DMS79 treated with DMSO at 0.1 percent for 48 hours (cell line): ENCODE measurements at regions not wholly inside any gene's neighbourhood (a gene's known extent, or its start where the extent isn't known, plus 50 kb on each side); places are given as distances from the start of the nearest gene placed in this dataset.
"Not testable (repeated sequence)": the region's sequence is repeated elsewhere in the genome, so short reads cannot be mapped to it uniquely, and the experiment has no call there.

Experiments
- DNase-seq: peaks from one replicate; lab custom pipeline; 2025; lab: John Stamatoyannopoulos, UW

- DNase-seq, result not testable (repeated sequence)
Measured at GRCh38 chr10:109809954-109810353, 113.4 kb downstream of the XPNPEP1 start.

- DNase-seq, result not testable (repeated sequence)
Measured at GRCh38 chr10:109801191-109801590, 122.1 kb downstream of the XPNPEP1 start.

DNA sequence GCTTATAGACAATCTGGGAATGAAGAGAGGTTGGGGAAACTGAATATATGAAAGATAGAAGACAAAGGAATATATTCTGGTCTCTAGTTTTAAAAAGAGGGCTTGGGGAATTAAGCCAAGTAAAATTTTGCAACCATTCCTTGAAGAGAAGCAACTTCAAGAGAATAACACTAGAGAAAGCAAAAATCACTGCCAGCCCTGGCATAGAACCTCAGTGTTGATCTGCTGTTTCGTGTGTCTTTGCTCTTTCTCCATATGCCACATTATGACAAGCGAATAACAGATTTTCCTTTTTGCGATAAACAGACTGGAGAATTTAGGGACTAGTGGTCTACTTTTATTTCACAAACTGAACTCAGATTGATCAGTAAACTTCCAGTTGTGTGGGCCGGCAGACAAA is 132.7 kb downstream of the XPNPEP1 start:
- DNase-seq, result no peak

DNA sequence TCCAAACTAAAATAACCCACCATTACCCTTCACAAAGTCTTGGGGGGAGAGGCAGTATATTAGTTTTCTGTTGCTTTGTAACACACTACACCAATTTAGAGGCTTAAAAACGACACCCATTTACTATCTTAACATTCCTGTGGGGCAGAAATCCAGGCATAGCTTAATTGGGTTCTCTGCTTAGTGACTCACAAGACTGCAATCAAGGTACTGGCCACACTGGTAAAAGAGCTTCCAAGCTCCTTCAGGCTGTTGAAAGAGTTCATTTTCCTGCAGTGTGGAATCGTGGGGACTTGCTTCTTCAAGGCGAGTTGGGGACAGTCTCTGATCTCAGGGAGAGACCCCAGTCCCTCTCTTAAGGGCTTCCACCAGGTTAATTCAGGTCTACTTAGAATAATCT is 139.1 kb downstream of the XPNPEP1 start:
- DNase-seq, result no peak

DNA sequence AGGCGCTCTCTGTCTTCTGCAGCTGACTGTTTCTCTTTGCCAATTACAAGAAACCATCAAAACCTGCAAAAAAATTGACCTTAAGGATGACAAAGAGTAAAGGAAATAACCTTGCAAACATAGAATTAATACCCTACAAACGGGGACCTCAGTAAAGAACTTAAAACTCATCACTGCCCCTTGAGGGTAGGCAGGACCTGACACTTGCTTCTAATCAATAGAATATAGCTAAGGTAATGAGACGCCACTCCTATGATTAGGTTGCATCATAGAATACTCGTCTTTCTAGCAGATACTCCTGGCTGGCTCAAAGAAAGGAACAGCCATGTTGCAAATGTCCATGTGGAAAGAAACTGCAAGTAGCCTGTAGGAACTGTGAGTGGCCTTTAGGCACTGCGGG is 140.0 kb downstream of the XPNPEP1 start:
- no peak for DNase-seq

DNA sequence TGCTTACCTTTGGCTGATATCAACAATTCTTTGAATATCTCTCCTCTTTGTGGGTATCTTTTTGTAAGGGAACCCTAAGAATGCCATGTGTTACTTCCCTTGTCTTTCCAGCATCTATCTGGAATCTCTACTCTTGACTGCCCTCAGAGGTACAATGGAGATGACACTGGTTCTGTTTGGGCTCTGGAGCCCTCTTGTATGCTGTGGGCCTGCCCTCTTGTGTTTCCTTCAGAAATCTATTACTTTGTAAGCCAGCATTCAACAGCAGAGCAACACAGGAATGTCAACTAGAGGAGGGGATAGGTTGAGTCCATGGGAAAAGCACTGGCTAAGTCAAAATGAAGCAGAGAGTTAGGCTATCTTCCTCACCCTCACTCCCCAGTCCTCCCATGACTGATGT is 142.3 kb downstream of the XPNPEP1 start:
- no peak for DNase-seq

- no peak for DNase-seq
Measured at GRCh38 chr10:109778993-109779392, 144.3 kb downstream of the XPNPEP1 start.

- no peak for DNase-seq
Measured at GRCh38 chr10:109774121-109774440, 149.2 kb downstream of the XPNPEP1 start.

- no peak for DNase-seq
Measured at GRCh38 chr10:109773288-109774120, 149.8 kb downstream of the XPNPEP1 start.

GRCh38 chr10:109770663-109771062 is 152.6 kb downstream of the XPNPEP1 start:
- no peak for DNase-seq

DNA sequence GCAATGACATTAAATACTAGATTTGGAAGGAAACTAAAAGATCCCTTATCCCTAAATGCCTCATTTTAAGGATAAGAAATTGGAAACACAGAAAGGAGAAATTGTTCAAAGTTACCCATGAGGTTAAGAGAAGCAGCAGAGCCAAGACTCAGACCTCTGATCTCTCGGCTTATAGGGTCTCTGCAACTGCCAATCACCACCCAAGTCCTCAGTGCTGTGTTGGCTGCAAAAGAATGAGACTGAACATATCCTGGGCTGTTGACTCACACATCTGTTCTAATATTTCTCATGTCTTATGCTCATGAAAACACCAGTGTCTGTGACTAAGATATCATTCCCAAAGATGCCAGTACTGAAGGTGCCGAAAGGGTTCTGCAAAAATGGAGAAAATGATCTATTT is 153.3 kb downstream of the XPNPEP1 start:
- no peak for DNase-seq

GRCh38 chr10:109765838-109766237 is 157.5 kb downstream of the XPNPEP1 start:
- no peak for DNase-seq

- no peak for DNase-seq
Measured at GRCh38 chr10:109762555-109762954, 160.8 kb downstream of the XPNPEP1 start.

- not testable (repeated sequence) for DNase-seq
Measured at GRCh38 chr10:109757670-109758069, 165.6 kb downstream of the XPNPEP1 start.

DNA sequence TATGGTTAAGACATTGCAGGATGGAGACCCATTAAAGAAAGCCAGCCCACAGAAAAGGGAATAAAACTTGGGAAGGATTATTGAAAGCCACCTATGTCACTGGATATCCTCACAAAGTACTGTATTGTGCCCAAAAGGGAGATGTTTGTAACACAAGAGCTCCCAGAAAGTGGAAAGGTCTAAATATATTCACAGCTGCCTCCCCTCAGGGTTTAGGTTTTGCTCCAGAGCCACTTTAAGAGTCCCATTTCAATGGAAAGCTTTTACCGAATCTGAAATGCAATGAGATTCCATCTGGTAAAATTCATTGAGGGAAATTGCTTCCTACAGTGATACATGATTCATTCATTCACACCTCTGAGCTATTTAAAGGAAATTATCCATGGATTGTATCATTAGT is 176.4 kb downstream of the XPNPEP1 start:
- DNase-seq, result no peak

- no peak for DNase-seq
Measured at GRCh38 chr10:109744020-109744419, 179.3 kb downstream of the XPNPEP1 start.

- no peak for DNase-seq
Measured at GRCh38 chr10:109743574-109743973, 179.7 kb downstream of the XPNPEP1 start.

DNA sequence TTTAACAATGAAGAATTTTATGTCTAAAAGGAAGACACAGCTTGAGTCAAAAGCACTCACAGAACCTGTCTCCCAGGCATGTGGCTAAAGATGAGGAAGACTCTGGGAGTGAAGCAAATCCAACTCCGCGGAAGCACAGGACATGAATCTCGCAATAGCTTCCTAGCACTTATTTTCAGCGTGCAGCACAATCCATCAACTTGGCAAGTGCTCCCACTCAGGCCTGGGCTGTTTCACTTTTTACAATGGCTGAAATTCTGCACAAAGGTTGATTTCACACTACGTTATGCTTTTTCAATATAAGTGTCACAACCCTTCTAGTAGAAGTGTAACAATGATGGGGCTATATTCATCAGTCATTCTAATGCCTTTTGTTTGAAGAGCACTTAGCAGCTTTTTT is 180.2 kb downstream of the XPNPEP1 start:
- DNase-seq, result no peak

GRCh38 chr10:109741712-109742111 is 181.6 kb downstream of the XPNPEP1 start:
- no peak for DNase-seq

DNA sequence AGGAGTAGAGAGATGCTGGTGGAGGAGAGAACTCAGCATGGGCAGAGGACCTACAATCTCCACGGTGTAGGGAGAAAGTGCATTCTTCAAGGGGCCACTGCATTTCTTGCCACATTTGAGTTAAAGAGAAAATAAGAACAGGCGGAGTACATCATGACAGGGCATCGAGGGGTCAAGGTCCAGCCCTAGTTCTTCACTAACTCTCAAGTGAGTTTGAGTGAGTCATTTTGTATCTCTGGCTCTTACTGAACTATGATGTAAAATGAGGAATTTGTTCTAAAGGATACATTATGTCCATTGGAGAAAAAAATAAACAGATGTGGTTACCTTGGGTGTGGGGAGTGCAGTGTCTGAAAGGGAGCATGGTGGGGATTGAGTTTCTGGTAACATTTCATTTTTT is 182.9 kb downstream of the XPNPEP1 start:
- no peak for DNase-seq

DNA sequence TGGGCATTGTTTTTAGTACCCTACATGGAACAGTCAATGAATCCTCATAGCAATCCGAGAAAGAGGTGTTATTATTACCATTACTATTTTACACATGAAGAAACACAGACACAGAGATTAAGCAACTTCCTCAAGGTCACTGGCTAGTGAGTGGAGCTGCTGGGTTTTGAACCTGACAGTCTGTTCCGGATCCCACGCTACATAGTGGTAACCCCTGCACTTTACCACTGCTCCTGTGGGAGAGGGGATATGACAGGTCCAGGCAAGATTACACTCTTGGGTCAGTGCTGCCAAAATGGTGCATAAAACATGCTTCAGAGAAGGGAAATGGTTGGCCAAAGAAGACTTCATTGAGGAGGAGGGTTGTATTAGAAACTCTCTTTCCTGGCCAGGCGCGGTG is 185.7 kb downstream of the XPNPEP1 start:
- DNase-seq, result no peak

DNA sequence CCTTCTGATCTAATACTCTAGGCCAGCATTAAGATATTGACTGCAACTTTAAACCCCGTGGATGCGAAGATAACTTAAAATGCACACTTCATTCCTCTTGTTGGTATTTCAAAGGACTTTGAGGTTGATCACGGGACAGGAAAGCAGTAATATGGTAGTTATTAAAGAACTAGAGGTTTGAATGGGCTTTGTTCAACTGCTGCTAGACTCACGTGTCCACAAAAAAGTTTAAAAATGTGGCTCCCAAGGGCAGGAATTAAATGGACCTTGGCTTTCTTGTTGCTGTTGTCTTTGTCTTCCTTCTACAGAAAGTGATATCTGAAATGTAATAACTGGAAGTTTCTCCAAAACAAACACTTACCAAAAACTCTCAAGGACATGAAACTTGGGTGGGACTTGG is 186.3 kb downstream of the XPNPEP1 start:
- no peak for DNase-seq

- DNase-seq, result no peak
Measured at GRCh38 chr10:109735776-109736175, 187.5 kb downstream of the XPNPEP1 start.

- DNase-seq, result no peak
Measured at GRCh38 chr10:109732254-109732965, 190.9 kb downstream of the XPNPEP1 start.
